GM18868 (cell line): ENCODE measurements at regions not wholly inside any gene's neighbourhood (a gene's known extent, or its start where the extent isn't known, plus 50 kb on each side); places are given as distances from the start of the nearest gene placed in this dataset.

Experiments
- ATAC-seq: cut with Tn5 transposase; IDR thresholded peaks from one replicate; pipeline ENCODE4 v1.9.1; 2021; ENCODE audit warnings: mild to moderate bottlenecking, moderate library complexity; ENCODE audit not compliant: unreplicated experiment

- ATAC-seq = no peak
Observed at GRCh38 chr10:83352588-83352987, 786.7 kb upstream of the GHITM start.

DNA sequence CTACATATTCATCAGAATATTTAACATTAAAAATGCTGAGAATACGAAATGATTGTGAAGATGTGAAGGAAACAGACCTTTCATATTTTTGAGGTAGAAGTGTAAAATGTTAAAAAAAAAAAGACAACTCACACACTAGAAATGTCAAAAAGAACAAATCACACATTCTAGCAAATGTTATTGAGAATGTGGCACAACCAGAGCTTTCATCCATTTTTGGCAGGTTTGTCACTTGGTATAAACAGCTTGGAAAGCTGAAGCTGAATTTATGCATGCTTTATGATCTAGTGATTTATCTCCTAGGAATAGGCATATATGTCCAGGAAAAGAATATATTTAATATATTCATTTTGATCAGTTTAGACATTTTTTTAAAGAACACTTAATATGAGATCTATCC lies 784.9 kb upstream of the GHITM start:
- ATAC-seq = no peak

DNA sequence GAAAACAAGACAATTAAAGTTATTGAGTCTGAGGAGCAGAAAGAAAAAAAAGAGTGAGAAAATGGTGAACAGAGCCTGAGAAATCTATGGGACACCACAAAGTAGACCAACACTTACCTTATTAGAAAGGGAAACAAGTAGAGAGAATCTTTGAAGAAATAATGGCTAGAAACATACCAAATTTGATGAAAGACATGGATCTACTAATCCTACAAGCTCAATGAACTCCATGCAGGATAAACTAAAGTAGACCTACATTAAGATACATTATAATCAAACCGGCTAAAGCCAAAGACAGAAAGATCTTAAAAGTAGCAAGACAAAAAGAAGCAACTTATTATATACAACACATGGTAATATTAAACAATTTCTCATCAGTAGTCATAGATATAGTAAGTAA lies 782.3 kb upstream of the GHITM start:
- ATAC-seq = no peak

- ATAC-seq = no peak
Observed at GRCh38 chr10:83357627-83358026, 781.7 kb upstream of the GHITM start.

GRCh38 chr10:83367036-83367435 lies 772.3 kb upstream of the GHITM start:
- ATAC-seq = no peak

GRCh38 chr10:83371696-83372490 lies 767.4 kb upstream of the GHITM start:
- no peak for ATAC-seq

- no peak for ATAC-seq
Observed at GRCh38 chr10:83372646-83373045, 766.7 kb upstream of the GHITM start.

GRCh38 chr10:83373671-83374070 lies 765.6 kb upstream of the GHITM start:
- peak; percentile 78 for ATAC-seq

DNA sequence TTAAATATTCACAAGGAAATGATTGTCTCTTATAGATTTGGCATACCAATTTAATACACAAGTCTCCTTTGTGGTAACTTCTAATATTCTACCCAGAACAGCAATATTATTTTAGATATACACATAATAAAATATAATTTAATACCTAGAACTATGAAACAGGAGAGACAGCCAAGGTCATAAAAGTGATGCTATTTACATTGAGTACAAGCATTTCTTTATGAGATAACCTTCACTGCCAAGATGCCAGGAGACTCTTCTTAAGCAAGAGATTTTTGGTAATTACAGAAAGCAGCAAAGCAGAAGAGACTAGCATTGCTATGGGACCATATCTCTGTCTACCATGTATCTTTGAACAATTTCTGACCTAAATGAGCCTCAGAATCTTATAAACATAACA lies 764.6 kb upstream of the GHITM start:
- ATAC-seq = no peak

DNA sequence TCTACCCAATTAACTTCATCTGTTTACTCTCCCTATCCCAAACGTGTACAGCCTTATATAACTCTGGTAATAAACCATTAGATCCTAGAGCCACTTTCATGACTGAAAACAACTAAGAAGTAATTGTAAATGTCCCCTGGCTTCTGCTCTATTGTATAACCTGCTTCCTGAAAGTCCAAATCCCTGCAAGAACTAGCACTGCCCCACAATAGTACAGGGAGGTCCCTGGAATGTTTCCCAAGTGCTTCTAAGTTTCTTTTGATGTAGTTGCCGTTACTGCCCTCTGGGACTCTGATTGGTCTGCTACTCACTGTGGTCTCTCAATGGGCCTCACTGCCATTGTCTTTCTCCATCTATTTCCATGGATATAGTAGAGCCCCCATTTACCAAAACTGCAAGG lies 764.0 kb upstream of the GHITM start:
- no peak for ATAC-seq

DNA sequence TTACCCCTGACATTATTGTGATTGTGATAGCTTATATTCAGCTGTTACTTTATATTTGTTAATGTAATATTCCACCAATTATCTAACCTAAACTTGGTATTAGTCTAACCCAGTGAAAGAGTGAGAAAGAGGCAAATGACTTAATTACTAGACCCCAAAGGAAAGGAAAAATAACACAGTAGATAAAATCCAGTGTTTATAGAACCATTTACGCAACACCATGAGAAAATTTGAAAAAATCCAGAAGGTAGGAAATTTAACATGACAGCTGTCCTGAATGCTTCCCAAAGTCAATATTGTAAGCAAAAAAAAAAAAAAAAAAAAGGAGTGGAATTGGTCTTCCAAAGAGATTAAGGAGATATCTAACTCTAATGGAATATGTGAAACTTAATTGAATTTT lies 741.5 kb upstream of the GHITM start:
- ATAC-seq = no peak

GRCh38 chr10:83410570-83410969 lies 728.7 kb upstream of the GHITM start:
- no peak for ATAC-seq

DNA sequence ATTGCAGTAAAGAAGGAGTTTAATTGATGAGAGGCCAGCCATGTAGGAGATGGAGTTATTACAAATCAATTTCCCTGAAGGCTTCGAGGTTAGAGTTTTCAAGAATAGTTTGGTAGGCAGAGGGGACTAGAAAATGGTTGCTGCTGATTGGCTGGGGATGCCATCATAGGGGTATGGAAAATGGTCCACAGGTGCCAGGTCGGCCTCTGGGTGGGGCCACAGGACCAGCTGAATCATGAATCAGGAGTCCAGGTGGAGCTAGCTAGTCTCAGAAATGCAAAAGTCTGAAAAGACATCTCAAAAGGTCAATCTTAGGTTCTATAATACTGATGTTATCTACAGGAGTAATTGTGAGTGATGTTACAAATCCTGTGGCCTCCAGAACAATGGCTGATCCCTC lies 714.0 kb upstream of the GHITM start:
- ATAC-seq = peak; percentile 63

DNA sequence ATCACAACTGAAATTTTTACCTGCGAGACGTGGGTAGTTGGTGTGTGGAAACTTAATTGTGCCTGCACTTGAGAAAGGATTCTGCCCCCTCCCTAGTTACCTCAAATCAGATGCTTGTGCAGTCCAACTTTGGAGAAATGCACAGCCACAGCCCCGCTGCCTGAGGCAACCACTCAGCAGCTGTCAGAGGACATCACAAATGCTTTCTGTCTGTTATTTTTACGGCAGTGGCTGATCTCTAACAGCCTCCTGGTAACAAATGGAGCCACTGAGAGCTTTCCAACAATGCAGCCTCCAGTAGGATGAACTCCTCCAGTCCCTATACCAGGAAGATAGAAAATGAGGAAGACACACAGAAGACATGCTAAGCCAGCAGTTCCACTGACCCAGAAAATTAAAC lies 712.2 kb upstream of the GHITM start:
- no peak for ATAC-seq

- no peak for ATAC-seq
Observed at GRCh38 chr10:83432261-83433045, 706.9 kb upstream of the GHITM start.

GRCh38 chr10:83433705-83434104 lies 705.6 kb upstream of the GHITM start:
- no peak for ATAC-seq

DNA sequence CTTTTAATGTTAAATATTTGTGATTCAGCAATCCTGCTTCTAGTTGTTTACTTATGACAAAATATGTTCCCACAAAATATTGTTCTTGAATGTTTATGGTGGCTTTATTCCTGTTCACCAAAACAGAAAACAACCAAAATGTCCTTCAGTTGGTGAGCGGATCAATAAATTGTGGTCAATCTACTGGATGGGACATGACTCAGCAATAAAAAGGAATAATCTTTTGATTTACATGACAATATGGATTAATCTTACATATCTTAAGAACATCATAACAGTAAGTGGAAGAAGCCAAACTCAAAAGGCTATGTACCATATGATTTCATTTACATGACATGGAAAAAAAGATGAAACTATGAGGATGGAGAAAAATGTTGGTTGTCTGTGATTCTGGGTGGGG lies 691.3 kb upstream of the GHITM start:
- no peak for ATAC-seq

DNA sequence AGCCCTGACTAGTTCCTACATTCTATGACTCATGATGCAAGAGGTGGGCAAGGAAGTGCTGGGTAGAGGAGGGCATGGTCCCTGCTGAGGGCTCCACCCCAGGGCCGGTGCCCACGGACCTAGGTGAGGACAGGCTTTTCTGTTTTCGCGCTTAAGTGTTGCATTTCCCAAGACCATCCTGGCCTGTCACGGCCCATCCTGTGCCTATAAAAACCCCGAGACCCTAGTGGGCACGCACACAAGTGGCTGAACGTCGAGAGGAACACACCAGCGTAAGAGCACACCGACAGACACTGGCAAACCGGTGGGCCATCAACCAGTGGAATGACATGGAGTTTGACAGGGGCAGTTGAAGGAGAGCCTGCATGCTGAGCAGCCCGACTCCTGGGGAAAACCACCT lies 680.7 kb upstream of the GHITM start:
- ATAC-seq = no peak

- no peak for ATAC-seq
Observed at GRCh38 chr10:83459124-83459523, 680.2 kb upstream of the GHITM start.

DNA sequence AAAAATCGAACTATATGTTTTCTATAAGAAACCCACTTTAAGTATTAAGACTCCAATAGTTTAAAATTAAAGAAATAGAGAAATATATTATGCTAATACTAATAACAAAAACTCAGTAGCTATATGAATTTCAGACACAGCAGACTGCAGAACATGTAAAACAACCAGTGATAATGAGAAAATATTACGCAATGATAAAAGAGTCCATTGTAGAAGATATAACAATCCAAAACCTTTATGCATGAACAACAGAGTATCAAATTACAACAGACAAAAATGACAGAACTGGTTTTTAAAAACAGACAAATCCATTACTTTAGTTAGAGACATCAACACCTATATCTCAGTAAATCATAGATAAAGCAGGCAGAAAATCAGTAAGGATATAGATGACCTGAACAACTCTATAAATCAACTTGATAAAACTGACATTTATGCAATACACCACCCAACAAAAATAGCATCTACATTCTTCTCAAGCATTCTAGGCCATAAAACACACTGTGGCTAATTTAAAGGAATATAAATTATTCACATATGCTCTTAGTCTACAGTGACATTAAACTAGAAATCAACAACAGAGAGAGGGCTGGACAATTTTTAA lies 669.5 kb upstream of the GHITM start:
- ATAC-seq = no peak

DNA sequence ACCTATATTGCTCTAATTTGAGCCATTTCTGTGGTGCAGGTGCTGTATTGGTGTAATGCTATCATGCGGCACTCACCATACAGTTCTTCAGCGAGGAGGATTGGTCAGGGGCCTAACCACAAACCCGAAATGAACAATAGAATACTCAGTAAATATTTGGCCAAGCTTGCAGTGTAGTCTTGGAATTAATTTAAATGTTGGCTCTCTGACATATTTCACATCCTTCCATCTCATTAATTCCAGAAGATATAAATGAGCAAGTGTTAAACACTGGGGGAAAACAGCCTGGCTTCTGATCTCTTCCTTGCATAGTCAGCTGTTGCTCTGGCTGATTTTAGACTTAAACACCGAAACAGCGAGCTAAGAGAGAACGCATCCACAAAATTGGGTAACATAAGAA lies 663.1 kb upstream of the GHITM start:
- no peak for ATAC-seq

GRCh38 chr10:83489161-83489560 lies 650.1 kb upstream of the GHITM start:
- ATAC-seq = no peak
